ENCODE measurements at regions not wholly inside any gene's neighbourhood (a gene's known extent, or its start where the extent isn't known, plus 50 kb on each side); places are given as distances from the start of the nearest gene placed in this dataset.

DNA sequence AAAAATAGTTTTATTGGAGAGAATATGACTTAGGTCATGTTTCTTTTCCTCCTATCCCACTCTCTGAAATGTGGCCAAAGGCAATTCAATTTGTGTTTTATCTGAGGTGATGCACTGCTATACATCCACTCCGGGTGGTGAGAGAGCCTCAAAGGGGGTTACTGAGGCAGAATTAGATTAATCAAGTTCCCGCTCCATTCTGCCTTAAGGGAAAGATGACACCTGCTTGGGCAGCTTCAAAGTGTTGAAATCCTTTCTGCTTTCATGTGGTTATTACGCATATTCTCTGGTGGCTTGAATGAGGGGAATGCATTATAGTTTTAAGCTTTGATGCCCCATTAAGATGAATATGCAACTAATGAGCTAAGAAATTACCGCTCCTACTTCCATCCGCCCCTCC is 213.0 kb upstream of the TMEFF2 start:
- ChIA-PET CTCF (no interaction called here), POLR2A (no interaction called here)
- H3K4me1 ChIP-seq = no peaks in the 10 kb centered on the region
- no peak for FAIRE-seq
- no peak for DNase-seq (ENCODE audit: low read depth in 1 of 2, low spot score in 1 of 2)
- ATAC-seq = no peak
- no peaks in the 10 kb centered on the region for H3K9me3 ChIP-seq
- no peak overlapping the region for H3K27ac ChIP-seq
- no peak overlapping the region for H3K4me3 ChIP-seq
- TF ChIP-seq KDM5A (IDR thresholded peaks at IDR 0.05) (no peak), NFE2L2 (conservative IDR thresholded peaks at IDR 0.05; ENCODE audit: low read length) (no peak), CBX2 (IDR thresholded peaks at IDR 0.05; ENCODE audit: borderline replicate concordance, low read depth) (no peak), TP53 (CRISPR knock-in tag; IDR thresholded peaks at IDR 0.05) (no peak), HOXB13 (CRISPR knock-in tag; IDR thresholded peaks at IDR 0.05; ENCODE audit: low read depth) (no peak), HEYL (CRISPR knock-in tag; IDR thresholded peaks at IDR 0.05) (no peak), TFCP2L1 (CRISPR knock-in tag; IDR thresholded peaks at IDR 0.05) (no peak), POLR2A (IDR thresholded peaks at IDR 0.05; ENCODE audit: low read length) (no peak), MAFK (IDR thresholded peaks at IDR 0.05; ENCODE audit: partially characterized antibody) (no peak), EP300 (IDR thresholded peaks at IDR 0.05) (no peak), PHF8 (IDR thresholded peaks at IDR 0.05; ENCODE audit: borderline replicate concordance, low read depth) (no peak)
- TF ChIP-seq, protein P1, sequence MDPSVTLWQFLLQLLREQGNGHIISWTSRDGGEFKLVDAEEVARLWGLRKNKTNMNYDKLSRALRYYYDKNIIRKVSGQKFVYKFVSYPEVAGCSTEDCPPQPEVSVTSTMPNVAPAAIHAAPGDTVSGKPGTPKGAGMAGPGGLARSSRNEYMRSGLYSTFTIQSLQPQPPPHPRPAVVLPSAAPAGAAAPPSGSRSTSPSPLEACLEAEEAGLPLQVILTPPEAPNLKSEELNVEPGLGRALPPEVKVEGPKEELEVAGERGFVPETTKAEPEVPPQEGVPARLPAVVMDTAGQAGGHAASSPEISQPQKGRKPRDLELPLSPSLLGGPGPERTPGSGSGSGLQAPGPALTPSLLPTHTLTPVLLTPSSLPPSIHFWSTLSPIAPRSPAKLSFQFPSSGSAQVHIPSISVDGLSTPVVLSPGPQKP (IDR thresholded peaks at IDR 0.05; ENCODE audit: low read depth, low read length) = no peak
- TF ChIP-seq, protein P2, sequence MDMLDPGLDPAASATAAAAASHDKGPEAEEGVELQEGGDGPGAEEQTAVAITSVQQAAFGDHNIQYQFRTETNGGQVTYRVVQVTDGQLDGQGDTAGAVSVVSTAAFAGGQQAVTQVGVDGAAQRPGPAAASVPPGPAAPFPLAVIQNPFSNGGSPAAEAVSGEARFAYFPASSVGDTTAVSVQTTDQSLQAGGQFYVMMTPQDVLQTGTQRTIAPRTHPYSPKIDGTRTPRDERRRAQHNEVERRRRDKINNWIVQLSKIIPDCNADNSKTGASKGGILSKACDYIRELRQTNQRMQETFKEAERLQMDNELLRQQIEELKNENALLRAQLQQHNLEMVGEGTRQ (IDR thresholded peaks at IDR 0.05) = no peak
- no peak overlapping the region for H3K4me2 ChIP-seq
- WGBS (ENCODE audit: missing lambda C conversion rate) = 69% methylated on average over 5 of the region's 5 CpGs

DNA sequence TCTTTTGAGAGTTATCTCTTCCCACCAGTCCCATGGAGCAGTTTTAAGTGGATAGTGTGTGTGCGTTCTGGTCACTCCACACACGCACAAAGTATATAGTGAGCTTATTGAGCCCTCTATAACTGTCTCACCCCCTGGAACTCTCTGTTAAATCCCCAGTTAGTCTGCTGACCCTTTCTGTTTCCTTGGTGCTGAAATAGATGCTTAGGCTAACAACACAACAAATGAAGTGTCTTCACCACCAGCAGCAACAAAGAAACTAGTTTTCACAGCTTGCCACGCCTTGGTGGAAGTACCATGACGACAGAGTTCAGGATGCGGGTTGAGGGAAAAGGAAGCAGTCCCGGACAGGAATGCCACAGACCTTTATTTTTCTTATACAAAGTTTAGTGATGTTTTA is 203.5 kb upstream of the TMEFF2 start:
- no peaks in the 10 kb centered on the region for H3K9me3 ChIP-seq
- FAIRE-seq (no peak), DNase-seq (ENCODE audit: low read depth in 1 of 2, low spot score in 1 of 2) (no peak), ATAC-seq (no peak)
- no peak overlapping the region for H3K4me3 ChIP-seq
- H3K27ac ChIP-seq = no peak overlapping the region
- H3K4me2 ChIP-seq = no peak overlapping the region
- H3K4me1 ChIP-seq = no peaks in the 10 kb centered on the region
- ChIA-PET POLR2A (no interaction called here), CTCF (no interaction called here)
- TF ChIP-seq SREBF2 (IDR thresholded peaks at IDR 0.05) (no peak), KDM1A (IDR thresholded peaks at IDR 0.05; ENCODE audit: low read depth) (no peak), RARB (CRISPR knock-in tag; IDR thresholded peaks at IDR 0.05) (no peak), RCOR1 (IDR thresholded peaks at IDR 0.05; ENCODE audit: low read depth, low read length) (no peak), HOXA7 (CRISPR knock-in tag; IDR thresholded peaks at IDR 0.05) (no peak), GATA3 (IDR thresholded peaks at IDR 0.05; ENCODE audit: borderline replicate concordance) (no peak), FOSL2 (IDR thresholded peaks at IDR 0.05) (no peak), FOSL2 (CRISPR knock-in tag; IDR thresholded peaks at IDR 0.05) (no peak), NFE2L2 (conservative IDR thresholded peaks at IDR 0.05; ENCODE audit: low read length) (no peak), ZSCAN20 (CRISPR knock-in tag; IDR thresholded peaks at IDR 0.05) (no peak), ZFP36 (IDR thresholded peaks at IDR 0.05; ENCODE audit: borderline replicate concordance, partially characterized antibody) (no peak), JUN (IDR thresholded peaks at IDR 0.05) (no peak), EP300 (IDR thresholded peaks at IDR 0.05) (no peak)
- TF ChIP-seq, protein P3, sequence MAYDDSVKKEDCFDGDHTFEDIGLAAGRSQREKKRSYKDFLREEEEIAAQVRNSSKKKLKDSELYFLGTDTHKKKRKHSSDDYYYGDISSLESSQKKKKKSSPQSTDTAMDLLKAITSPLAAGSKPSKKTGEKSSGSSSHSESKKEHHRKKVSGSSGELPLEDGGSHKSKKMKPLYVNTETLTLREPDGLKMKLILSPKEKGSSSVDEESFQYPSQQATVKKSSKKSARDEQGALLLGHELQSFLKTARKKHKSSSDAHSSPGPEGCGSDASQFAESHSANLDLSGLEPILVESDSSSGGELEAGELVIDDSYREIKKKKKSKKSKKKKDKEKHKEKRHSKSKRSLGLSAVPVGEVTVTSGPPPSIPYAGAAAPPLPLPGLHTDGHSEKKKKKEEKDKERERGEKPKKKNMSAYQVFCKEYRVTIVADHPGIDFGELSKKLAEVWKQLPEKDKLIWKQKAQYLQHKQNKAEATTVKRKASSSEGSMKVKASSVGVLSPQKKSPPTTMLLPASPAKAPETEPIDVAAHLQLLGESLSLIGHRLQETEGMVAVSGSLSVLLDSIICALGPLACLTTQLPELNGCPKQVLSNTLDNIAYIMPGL (CRISPR knock-in tag; IDR thresholded peaks at IDR 0.05; ENCODE audit: borderline replicate concordance) = no peak
- TF ChIP-seq, protein P4, sequence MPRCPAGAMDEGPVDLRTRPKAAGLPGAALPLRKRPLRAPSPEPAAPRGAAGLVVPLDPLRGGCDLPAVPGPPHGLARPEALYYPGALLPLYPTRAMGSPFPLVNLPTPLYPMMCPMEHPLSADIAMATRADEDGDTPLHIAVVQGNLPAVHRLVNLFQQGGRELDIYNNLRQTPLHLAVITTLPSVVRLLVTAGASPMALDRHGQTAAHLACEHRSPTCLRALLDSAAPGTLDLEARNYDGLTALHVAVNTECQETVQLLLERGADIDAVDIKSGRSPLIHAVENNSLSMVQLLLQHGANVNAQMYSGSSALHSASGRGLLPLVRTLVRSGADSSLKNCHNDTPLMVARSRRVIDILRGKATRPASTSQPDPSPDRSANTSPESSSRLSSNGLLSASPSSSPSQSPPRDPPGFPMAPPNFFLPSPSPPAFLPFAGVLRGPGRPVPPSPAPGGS (IDR thresholded peaks at IDR 0.05) = no peak
- 75% methylated on average over 6 of the region's 6 CpGs for WGBS (ENCODE audit: missing lambda C conversion rate)
